ENCODE measurements at regions not wholly inside any gene's neighbourhood (a gene's known extent, or its start where the extent isn't known, plus 50 kb on each side); places are given as distances from the start of the nearest gene placed in this dataset.
"Not testable (repeated sequence)": the region's sequence is repeated elsewhere in the genome, so short reads cannot be mapped to it uniquely, and the experiment has no call there.

GRCh38 chr13:53110181-53110580 is 81.6 kb downstream of the OLFM4 start:
- no peak overlapping the region for H2AFZ ChIP-seq (ENCODE audit: low read length)
- no peaks in the 10 kb centered on the region for H4K20me1 ChIP-seq (ENCODE audit: insufficient read depth, low read length)
- TF ChIP-seq CTCF (IDR thresholded peaks at IDR 0.05; ENCODE audit: extremely low read depth, low read depth, low read length), result no peak
- no peak overlapping the region for H3K4me2 ChIP-seq (ENCODE audit: insufficient read depth, low read length)
- H3K36me3 ChIP-seq (ENCODE audit: insufficient read depth, low read length), result no peaks in the 10 kb centered on the region
- no peaks in the 10 kb centered on the region for H3K27me3 ChIP-seq (ENCODE audit: insufficient read depth, low read length)
- DNase-seq (ENCODE audit: insufficient read length, low spot score, missing footprints), result no peak
- no peak overlapping the region for H3K4me3 ChIP-seq (ENCODE audit: insufficient read depth, low read length)
- H3K4me1 ChIP-seq (ENCODE audit: insufficient read depth, low read length), result no peaks in the 10 kb centered on the region
- no peaks in the 10 kb centered on the region for H3K79me2 ChIP-seq (ENCODE audit: insufficient read depth, low read length)
- no peak overlapping the region for H3K27ac ChIP-seq (ENCODE audit: low read depth, low read length)
- no peaks in the 10 kb centered on the region for H3K9me3 ChIP-seq (ENCODE audit: low read depth, low read length)

- no peaks in the 10 kb centered on the region for H4K20me1 ChIP-seq (ENCODE audit: insufficient read depth, low read length)
These were observed 82.0 kb downstream of the OLFM4 start for GRCh38 chr13:53110614-53111013.

GRCh38 chr13:53112522-53112921 is 83.9 kb downstream of the OLFM4 start:
- Histone ChIP-seq H3K4me1 (ENCODE audit: insufficient read depth, low read length) (no peaks in the 10 kb centered on the region), H2AFZ (ENCODE audit: low read length) (no peak overlapping the region), H3K9me3 (ENCODE audit: low read depth, low read length) (no peaks in the 10 kb centered on the region), H3K27me3 (ENCODE audit: insufficient read depth, low read length) (no peaks in the 10 kb centered on the region), H4K20me1 (ENCODE audit: insufficient read depth, low read length) (no peaks in the 10 kb centered on the region), H3K36me3 (ENCODE audit: insufficient read depth, low read length) (no peaks in the 10 kb centered on the region), H3K27ac (ENCODE audit: low read depth, low read length) (no peak overlapping the region), H3K79me2 (ENCODE audit: insufficient read depth, low read length) (no peaks in the 10 kb centered on the region), H3K4me2 (ENCODE audit: insufficient read depth, low read length) (no peak overlapping the region), H3K4me3 (ENCODE audit: insufficient read depth, low read length) (no peak overlapping the region)
- TF ChIP-seq CTCF (IDR thresholded peaks at IDR 0.05; ENCODE audit: extremely low read depth, low read depth, low read length), result no peak
- no peak for DNase-seq (ENCODE audit: insufficient read length, low spot score, missing footprints)

More at GRCh38 chr13:53110614-53111013, 82.0 kb downstream of the OLFM4 start:
- H3K4me1 ChIP-seq (ENCODE audit: insufficient read depth, low read length), result no peaks in the 10 kb centered on the region
- no peak for TF ChIP-seq CTCF (IDR thresholded peaks at IDR 0.05; ENCODE audit: extremely low read depth, low read depth, low read length)
- H3K4me2 ChIP-seq (ENCODE audit: insufficient read depth, low read length), result no peak overlapping the region
- H3K27me3 ChIP-seq (ENCODE audit: insufficient read depth, low read length), result no peaks in the 10 kb centered on the region
- no peak for DNase-seq (ENCODE audit: insufficient read length, low spot score, missing footprints)
- no peak overlapping the region for H2AFZ ChIP-seq (ENCODE audit: low read length)
- H3K27ac ChIP-seq (ENCODE audit: low read depth, low read length), result no peak overlapping the region
- H3K79me2 ChIP-seq (ENCODE audit: insufficient read depth, low read length), result no peaks in the 10 kb centered on the region
- no peaks in the 10 kb centered on the region for H3K36me3 ChIP-seq (ENCODE audit: insufficient read depth, low read length)
- H3K9me3 ChIP-seq (ENCODE audit: low read depth, low read length), result no peaks in the 10 kb centered on the region
- no peak overlapping the region for H3K4me3 ChIP-seq (ENCODE audit: insufficient read depth, low read length)

- H3K27me3 ChIP-seq (ENCODE audit: insufficient read depth, low read length); H3K79me2 ChIP-seq (ENCODE audit: insufficient read depth, low read length); H2AFZ ChIP-seq (ENCODE audit: low read length); H3K4me1 ChIP-seq (ENCODE audit: insufficient read depth, low read length); H3K4me3 ChIP-seq (ENCODE audit: insufficient read depth, low read length); H3K36me3 ChIP-seq (ENCODE audit: insufficient read depth, low read length); H3K27ac ChIP-seq (ENCODE audit: low read depth, low read length); H3K4me2 ChIP-seq (ENCODE audit: insufficient read depth, low read length); DNase-seq (ENCODE audit: insufficient read length, low spot score, missing footprints); H3K9me3 ChIP-seq (ENCODE audit: low read depth, low read length); H4K20me1 ChIP-seq (ENCODE audit: insufficient read depth, low read length): not testable (repeated sequence)
These were observed 88.4 kb downstream of the OLFM4 start for GRCh38 chr13:53117048-53117447.
